ENCODE measurements at regions not wholly inside any gene's neighbourhood (a gene's known extent, or its start where the extent isn't known, plus 50 kb on each side); places are given as distances from the start of the nearest gene placed in this dataset.

GRCh38 chr14:53237488-53237887 is 84.4 kb upstream of the DDHD1 start:
- H3K4me2 ChIP-seq (replicated peaks; ENCODE audit: low read depth, low read length, poor library complexity, severe bottlenecking) = no peak overlapping the region
- H3K36me3 ChIP-seq (replicated peaks in 1 of 2; ENCODE audit: control extremely low read depth in 1 of 2, control insufficient read depth in 1 of 2, extremely low read depth in 1 of 2, insufficient read depth in 2 of 2, low read length in 1 of 2) = no peaks in the 10 kb centered on the region
- TF ChIP-seq, protein P1, sequence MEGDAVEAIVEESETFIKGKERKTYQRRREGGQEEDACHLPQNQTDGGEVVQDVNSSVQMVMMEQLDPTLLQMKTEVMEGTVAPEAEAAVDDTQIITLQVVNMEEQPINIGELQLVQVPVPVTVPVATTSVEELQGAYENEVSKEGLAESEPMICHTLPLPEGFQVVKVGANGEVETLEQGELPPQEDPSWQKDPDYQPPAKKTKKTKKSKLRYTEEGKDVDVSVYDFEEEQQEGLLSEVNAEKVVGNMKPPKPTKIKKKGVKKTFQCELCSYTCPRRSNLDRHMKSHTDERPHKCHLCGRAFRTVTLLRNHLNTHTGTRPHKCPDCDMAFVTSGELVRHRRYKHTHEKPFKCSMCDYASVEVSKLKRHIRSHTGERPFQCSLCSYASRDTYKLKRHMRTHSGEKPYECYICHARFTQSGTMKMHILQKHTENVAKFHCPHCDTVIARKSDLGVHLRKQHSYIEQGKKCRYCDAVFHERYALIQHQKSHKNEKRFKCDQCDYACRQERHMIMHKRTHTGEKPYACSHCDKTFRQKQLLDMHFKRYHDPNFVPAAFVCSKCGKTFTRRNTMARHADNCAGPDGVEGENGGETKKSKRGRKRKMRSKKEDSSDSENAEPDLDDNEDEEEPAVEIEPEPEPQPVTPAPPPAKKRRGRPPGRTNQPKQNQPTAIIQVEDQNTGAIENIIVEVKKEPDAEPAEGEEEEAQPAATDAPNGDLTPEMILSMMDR (IDR thresholded peaks at IDR 0.05) = no peak
- no peak for TF ChIP-seq EZH2 (IDR thresholded peaks at IDR 0.05; ENCODE audit: borderline replicate concordance, insufficient read depth, low read depth, low read length, poor library complexity, severe bottlenecking)
- Mint-ChIP-seq H3K4me1 (no peaks in the 10 kb centered on the region), H3K4me3 (no peak overlapping the region), H3K9me3 (ENCODE audit: insufficient read depth) (peaks cover 6% of the 10 kb centered on the region), H3K27me3 (peaks cover 3% of the 10 kb centered on the region), H3K27ac (no peak overlapping the region)
- H3K79me2 ChIP-seq (ENCODE audit: control insufficient read depth, insufficient read depth, low read length) = no peaks in the 10 kb centered on the region
- no peaks in the 10 kb centered on the region for H3K27me3 ChIP-seq (replicated peaks in 1 of 4; ENCODE audit: control extremely low read depth in 1 of 4, control insufficient read depth in 3 of 4, insufficient read depth in 4 of 4, low read length in 3 of 4)
- no peaks in the 10 kb centered on the region for H3K4me1 ChIP-seq (ENCODE audit: control insufficient read depth in 2 of 2, insufficient read depth in 2 of 2, low read length in 2 of 2)
- DNase-seq (no peak), ATAC-seq (ENCODE audit: low read depth) (no peak)
- peaks cover 0 to 3% (median 0%) of the 10 kb centered on the region in 3 donors for H3K9me3 ChIP-seq (ENCODE audit: control extremely low read depth in 1 of 3, control insufficient read depth in 2 of 3, insufficient read depth in 1 of 3, low read length in 2 of 3)
- POLR2A ChIA-PET = no interaction called here
- intact Hi-C loops (cut with micrococcal nuclease) = no loop called here
- H3K9ac ChIP-seq (ENCODE audit: low read length) = no peak overlapping the region
- CTCF ChIA-PET = interaction anchor here (1.2 kb wide), 1 partner anchor 58 kb away, joined by 3 read pairs; no protein-coding TSS in a partner anchor
- no peak overlapping the region for H3K27ac ChIP-seq (ENCODE audit: low read length in 2 of 2)
- H3K4me3 ChIP-seq (ENCODE audit: control extremely low read depth in 1 of 5, extremely low read depth in 1 of 5, insufficient read depth in 1 of 5, low read depth in 2 of 5, low read length in 4 of 5) = no peak overlapping the region
- H4K20me1 ChIP-seq (ENCODE audit: control insufficient read depth, insufficient read depth, low read length, poor library complexity, severe bottlenecking) = no peaks in the 10 kb centered on the region
- H2AFZ ChIP-seq (ENCODE audit: insufficient read depth, low read depth, low read length, poor library complexity, severe bottlenecking) = no peak overlapping the region
- WGBS (ENCODE audit: insufficient coverage) = 75% methylated on average over 1 of the region's 1 CpG

- ChIA-PET CTCF (interaction anchor here (0.6 kb wide), 1 partner anchor 937 kb away, joined by 4 read pairs; no protein-coding TSS in a partner anchor), POLR2A (no interaction called here)
- Histone ChIP-seq H3K9me3 (ENCODE audit: control extremely low read depth in 1 of 3, control insufficient read depth in 2 of 3, insufficient read depth in 1 of 3, low read length in 2 of 3) (no peaks in the 10 kb centered on the region), H3K4me3 (ENCODE audit: control extremely low read depth in 1 of 5, extremely low read depth in 1 of 5, insufficient read depth in 1 of 5, low read depth in 2 of 5, low read length in 4 of 5) (no peak overlapping the region), H3K79me2 (ENCODE audit: control insufficient read depth, insufficient read depth, low read length) (no peaks in the 10 kb centered on the region), H3K9ac (ENCODE audit: low read length) (no peak overlapping the region), H3K4me2 (replicated peaks; ENCODE audit: low read depth, low read length, poor library complexity, severe bottlenecking) (no peak overlapping the region), H3K27ac (ENCODE audit: low read length in 2 of 2) (no peak overlapping the region), H3K36me3 (replicated peaks in 1 of 2; ENCODE audit: control extremely low read depth in 1 of 2, control insufficient read depth in 1 of 2, extremely low read depth in 1 of 2, insufficient read depth in 2 of 2, low read length in 1 of 2) (no peaks in the 10 kb centered on the region), H4K20me1 (ENCODE audit: control insufficient read depth, insufficient read depth, low read length, poor library complexity, severe bottlenecking) (no peaks in the 10 kb centered on the region), H2AFZ (ENCODE audit: insufficient read depth, low read depth, low read length, poor library complexity, severe bottlenecking) (no peak overlapping the region), H3K27me3 (replicated peaks in 1 of 4; ENCODE audit: control extremely low read depth in 1 of 4, control insufficient read depth in 3 of 4, insufficient read depth in 4 of 4, low read length in 3 of 4) (no peaks in the 10 kb centered on the region), H3K4me1 (ENCODE audit: control insufficient read depth in 2 of 2, insufficient read depth in 2 of 2, low read length in 2 of 2) (no peaks in the 10 kb centered on the region)
- no CpG with 5 or more reads among the region's 3 CpGs for WGBS (ENCODE audit: insufficient coverage)
- intact Hi-C loops (cut with micrococcal nuclease) = no loop called here
- Mint-ChIP-seq H3K4me3 (no peak overlapping the region), H3K9me3 (ENCODE audit: insufficient read depth) (no peaks in the 10 kb centered on the region), H3K27ac (no peak overlapping the region), H3K27me3 (peaks cover 3% of the 10 kb centered on the region), H3K4me1 (no peaks in the 10 kb centered on the region)
- DNase-seq = no peak
- ATAC-seq (ENCODE audit: low read depth) = no peak
- TF ChIP-seq, protein P1 (IDR thresholded peaks at IDR 0.05) = no peak
- no peak for TF ChIP-seq EZH2 (IDR thresholded peaks at IDR 0.05; ENCODE audit: borderline replicate concordance, insufficient read depth, low read depth, low read length, poor library complexity, severe bottlenecking)
Measured at GRCh38 chr14:53236708-53237107, 83.6 kb upstream of the DDHD1 start.

Measured in B cell (primary cell).